SH-SY5Y (cell line): ENCODE measurements at regions not wholly inside any gene's neighbourhood (a gene's known extent, or its start where the extent isn't known, plus 50 kb on each side); places are given as distances from the start of the nearest gene placed in this dataset.

Source experiments
- GATA2 ChIP-seq: IDR thresholded peaks from 2 replicates; pipeline ENCODE4 v1.6.1; 2011; ENCODE audit warnings: mild to moderate bottlenecking, low read depth, low read length
- GATA3 ChIP-seq: IDR thresholded peaks from 2 replicates; pipeline ENCODE4 v1.6.1; 2011; ENCODE audit warnings: low read depth, mild to moderate bottlenecking, low read length, moderate library complexity

DNA sequence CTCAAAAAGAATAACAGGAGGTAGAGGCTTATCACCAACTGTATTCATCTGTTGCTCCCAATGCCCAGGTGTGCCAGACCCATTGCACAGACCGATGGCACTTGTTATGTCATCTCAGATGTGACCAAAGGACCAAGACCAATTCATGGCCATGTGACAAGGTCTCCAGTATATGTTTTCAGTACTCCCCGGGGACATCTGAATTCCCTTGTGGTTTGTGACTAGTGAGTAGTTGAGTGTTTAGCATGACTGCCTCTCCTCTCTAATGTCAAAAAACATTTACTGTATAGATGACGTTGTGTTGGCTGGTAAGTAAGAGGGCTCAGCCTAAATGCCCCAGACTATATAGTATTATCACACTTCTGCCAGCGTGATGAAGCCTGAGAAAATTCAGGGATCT lies 202.1 kb upstream of the SMIM30 start:
- TF ChIP-seq GATA2 (no peak), GATA3 (no peak)

DNA sequence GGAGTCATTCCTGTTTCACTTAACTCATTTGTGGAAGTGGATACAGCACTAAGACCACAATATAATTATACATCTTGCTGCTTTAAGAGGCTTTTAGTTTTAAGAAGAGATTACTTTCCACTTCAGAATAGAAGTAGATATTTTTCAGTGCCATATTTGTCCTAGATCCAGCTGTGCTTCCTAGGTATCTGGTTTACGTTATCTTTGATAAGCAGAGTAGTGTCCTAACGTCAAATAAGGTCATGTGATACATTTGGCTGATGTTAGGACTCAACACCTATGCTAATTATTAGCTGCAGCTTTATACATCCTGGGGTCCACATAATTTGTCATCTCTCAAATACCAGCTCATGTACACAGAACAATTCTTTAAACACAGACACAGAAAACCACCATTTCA lies 196.2 kb upstream of the SMIM30 start:
- no peak for TF ChIP-seq GATA3
- no peak for TF ChIP-seq GATA2

DNA sequence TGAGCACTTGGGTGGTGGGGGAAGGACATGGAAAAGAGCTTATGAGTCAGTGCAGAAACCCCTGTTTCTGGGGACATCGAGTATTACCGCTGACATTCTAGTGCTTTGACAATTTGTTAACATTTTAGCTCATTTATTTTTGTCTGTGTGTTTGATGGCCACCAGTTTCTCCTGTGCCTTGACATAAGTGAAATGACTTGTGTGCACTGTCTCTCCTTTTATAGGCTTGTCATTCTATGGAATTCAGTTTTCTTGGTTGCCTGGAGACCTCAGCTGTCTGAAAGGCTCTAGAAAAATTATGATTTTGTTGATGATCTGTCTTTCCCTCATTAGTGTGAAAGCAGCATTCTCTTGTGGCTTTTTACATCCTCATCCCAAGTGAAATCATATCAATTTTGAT lies 190.0 kb upstream of the SMIM30 start:
- TF ChIP-seq GATA3 (no peak), GATA2 (no peak)

DNA sequence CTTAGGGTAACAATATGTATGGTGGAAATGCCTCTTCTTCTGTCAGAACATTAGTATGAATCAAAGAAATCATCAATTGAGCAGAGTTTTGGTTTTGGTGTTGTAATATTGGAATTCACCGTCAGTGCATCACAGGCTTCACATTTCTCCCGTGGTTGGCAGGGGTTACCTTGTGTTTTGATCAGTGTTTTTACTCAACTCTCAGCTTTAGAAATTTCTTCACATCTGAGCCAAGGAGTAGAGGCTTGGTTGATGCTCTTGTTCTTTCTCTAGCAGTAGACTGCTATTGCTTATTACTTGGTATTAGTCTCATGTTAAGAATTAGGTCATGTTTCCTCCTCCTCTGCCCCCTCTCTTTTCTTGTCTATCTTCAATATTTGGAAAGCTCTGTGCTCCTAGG lies 188.8 kb upstream of the SMIM30 start:
- TF ChIP-seq GATA3 (no peak), GATA2 (no peak)

DNA sequence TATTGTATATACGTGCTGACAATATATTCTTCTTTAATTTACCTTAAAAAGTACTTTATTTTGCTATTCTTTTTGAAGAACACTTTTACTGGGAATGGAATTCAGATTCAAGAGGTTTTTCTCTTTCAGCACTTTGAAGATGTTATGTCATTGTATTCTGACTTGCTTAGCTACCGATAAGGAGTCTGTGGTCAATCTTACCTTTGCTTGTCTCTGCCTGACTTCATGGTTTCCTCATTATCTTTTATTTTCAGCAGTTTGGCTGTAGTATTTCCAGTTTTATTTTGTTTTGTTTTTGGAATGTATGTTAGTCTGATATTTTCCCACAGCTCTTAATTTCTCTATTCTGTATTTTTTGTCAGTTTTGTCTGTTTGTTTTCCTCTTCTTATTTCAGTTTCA lies 187.9 kb upstream of the SMIM30 start:
- TF ChIP-seq GATA2: no peak
- no peak for TF ChIP-seq GATA3

DNA sequence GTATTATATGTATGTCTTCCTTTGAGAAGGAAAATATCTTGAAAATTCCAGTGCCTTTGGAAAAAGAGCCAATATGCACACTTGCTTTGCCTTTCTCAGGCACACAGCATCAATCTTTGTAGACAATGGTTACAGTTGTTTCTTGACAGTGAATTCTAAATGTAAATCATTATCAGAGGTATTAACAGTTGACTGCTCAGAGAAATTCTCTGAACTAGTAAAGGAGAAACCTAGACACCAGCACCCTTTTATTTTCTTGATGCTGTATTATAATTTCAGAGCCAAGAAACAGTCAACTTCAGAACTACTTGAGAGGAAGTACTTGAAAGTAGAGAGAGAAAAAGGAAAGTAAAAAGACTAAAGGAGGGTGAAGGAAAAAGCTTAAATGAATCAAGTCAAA lies 185.8 kb upstream of the SMIM30 start:
- TF ChIP-seq GATA2: no peak
- no peak for TF ChIP-seq GATA3

DNA sequence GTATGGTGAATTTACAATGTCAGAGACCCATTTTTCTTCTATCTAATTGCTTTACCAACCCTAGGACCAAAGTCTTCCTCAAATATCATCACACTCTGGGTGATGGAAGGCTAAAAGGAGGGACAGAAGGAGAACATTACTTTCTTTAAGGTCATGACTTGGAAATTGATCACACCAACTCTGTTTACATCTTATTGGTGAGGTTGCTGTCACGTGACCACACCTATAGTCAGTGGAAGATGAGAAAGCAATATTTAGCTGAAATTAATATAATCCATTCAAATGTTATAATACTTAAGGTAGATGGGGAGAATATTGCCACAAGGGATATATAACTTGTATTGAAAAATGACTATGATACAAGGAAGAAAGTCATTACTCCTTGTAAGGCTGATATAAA lies 183.6 kb upstream of the SMIM30 start:
- no peak for TF ChIP-seq GATA2
- TF ChIP-seq GATA3: no peak

DNA sequence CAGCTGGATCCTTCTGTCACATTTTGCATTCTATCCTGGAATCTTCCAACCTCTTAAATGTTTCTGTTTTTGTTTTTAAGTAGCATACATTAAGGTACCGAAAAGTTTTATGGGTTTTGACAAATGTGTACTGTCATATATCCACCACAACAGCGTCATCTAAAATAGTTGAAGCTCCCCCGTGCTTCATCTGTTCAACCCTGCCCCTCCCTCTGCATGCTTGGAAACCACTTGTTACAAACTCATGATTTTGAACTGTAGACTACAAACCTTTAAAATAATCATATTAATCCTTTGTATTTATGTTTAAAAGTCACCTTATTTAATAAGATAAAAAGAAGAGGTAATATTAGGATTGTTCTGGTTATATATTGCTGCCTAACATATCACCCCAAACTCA lies 182.8 kb upstream of the SMIM30 start:
- TF ChIP-seq GATA2: no peak
- TF ChIP-seq GATA3: no peak

DNA sequence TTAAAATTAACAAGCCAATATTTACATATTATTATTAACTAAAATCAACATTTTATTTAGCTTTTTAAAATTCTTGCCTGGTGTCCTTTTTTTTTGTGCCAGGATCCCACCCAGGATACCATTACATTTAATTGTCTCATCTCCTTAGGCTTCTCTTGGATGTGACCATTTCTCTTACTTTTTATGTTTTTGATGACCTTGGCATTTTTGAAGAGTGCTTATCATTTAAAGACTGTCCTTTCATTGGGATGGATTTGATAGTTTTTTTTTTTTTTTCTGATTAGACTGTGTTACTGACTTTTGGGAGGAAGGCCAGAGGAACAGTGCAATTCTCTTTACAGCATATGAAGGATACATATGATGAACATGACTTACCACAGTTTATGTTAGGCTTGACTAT lies 181.4 kb upstream of the SMIM30 start:
- TF ChIP-seq GATA2 (no peak), GATA3 (no peak)

DNA sequence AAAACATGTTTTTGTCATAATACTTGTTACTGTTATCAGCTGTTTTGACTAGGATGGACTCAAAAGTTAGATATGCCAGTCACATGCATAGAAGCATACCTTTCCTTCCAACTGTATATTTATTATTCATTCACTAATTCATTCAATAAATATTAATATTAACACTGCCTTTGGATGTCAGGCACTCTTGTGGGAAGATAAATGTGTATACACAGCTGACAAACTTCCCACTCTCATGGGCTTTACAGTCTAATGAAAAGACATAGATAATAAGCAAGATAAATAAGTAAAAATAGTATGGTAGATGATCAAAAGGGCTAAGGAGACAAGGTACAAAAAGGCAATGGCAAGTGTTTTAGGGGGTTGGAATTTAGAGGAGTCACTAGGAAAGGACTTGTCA lies 180.1 kb upstream of the SMIM30 start:
- no peak for TF ChIP-seq GATA2
- TF ChIP-seq GATA3: no peak

DNA sequence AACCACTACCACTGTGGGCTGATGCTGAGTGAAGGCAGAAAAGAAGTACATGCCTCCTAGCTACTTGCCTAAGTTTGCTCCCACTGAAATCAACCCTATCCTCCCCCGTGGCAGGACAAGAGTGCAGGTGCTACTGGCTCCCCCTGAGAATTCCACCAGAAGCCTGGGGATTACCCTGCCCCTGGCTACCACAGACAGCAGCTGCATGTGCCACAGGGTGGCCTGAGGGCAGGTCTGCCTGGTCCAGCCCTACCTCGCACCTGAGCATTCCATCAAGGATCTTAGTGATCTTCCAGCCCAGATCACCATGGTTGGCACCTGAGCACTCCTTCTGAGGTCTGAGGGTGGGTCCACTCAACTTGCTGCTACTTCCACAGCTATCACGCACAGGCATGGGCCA lies 176.4 kb upstream of the SMIM30 start:
- no peak for TF ChIP-seq GATA3
- no peak for TF ChIP-seq GATA2

DNA sequence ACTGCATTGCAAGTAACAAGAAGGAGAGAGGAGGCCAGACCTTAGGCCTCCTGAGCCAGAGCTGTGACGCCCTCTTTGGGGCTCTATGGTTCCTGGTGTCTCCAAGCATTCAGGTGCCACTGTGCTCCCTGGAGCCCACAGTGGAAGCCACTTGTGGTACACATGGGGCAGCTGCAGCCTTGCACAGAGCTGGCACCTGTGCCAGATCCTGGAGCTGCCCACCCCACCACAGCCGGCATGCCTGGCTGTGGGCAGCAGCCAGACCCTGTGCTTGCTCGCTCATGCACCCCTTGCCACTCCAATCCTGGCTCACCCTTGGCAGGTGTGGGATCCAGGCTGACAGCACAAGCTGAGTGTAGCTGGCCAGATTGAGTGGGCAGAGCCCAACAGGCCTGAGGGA lies 173.8 kb upstream of the SMIM30 start:
- TF ChIP-seq GATA3 (no peak), GATA2 (no peak)

DNA sequence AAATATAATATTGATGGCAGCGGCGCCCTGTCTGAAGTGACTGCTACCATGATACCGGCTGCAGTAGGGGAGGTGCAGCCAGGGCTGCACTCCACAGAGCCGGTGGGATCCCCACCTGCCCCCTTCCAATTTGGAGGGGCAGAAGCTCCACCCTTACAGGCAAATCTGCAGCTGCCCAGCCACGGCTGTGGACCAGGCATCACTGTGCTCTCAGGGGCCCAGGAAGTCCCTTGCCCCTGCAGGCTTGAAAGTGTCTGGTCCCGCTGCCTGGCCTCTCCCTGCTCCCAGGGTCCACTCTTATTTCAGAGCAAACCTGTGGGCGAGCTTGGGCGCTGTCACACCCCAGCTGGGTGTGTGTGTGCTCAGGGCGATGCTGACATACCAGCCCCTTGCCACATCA lies 172.7 kb upstream of the SMIM30 start:
- TF ChIP-seq GATA2 (no peak), GATA3 (no peak)

DNA sequence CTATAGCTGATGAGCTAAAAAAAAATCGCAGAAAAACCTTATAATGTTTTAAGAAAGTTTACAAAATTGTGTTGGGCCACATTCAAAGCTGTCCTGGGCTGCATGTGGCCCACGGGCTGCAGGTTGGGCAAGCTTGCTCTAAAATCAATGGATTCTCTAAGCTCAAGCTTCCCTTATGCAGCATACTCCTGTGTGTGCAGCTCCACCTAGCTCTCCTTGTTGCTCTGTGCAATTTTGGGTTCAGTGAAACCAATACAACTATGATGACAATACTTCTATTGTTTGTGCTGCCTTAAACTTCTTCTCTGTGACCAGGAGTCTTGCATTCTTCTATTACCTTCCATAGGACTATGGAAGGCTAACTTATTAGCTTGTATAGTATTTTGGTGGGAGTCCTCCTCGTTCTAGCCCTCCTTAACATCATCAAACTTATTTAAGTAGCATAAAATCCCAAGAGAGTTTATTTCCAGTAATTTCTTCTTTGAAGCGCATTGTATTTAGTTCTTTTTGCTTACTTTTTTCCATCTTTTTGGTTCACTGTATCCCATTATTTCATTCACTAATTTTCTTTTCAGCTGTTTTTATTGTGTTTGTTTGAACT lies 170.9 kb upstream of the SMIM30 start:
- TF ChIP-seq GATA2 (no peak), GATA3 (no peak)

DNA sequence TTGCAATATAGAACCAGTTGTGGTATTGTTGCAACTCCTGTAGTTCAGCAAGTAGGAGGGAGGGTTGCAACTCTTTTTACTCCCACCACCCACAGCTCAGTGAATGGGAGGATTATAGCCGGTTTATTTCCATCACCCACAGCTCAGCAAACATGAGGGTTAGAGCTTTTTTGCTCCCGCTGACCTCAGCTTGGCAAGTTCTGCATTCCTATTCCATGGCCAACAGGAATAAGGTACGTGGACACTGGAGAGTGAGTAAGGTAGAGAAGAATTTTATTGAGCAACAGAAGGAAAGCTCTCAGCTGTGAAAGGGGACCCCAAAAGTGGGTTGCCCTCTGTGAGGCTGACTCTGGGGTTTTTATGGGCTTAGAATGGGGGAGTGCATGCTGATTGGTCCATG lies 167.1 kb upstream of the SMIM30 start:
- no peak for TF ChIP-seq GATA3
- TF ChIP-seq GATA2: no peak

DNA sequence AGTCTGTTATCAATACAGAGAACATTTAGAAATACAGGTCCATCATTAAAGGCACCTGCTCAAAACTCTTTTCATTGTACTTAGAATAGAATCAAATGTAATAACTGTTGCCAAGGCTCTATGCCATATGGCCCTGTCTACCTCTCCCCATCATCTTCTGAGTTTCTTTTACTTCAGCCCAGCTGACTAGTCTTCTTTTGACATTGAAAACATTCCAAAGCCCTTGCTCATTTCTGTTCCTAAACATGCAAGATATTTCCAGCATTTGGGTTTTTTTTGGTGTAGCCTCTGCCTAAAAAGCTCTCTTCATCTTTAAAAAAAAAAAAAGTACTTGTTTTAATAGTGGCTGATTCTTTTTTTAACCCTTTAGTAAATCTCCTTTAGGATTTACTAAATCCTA lies 165.5 kb upstream of the SMIM30 start:
- TF ChIP-seq GATA2: no peak
- no peak for TF ChIP-seq GATA3
